CD4-positive, alpha-beta T cell treated with Interleukin-6 at 100 ng/mL for 8 hours (primary cell): ENCODE measurements at regions not wholly inside any gene's neighbourhood (a gene's known extent, or its start where the extent isn't known, plus 50 kb on each side); places are given as distances from the start of the nearest gene placed in this dataset.
"Not testable (repeated sequence)": the region's sequence is repeated elsewhere in the genome, so short reads cannot be mapped to it uniquely, and the experiment has no call there.

Source experiments
- DNase-seq: peaks from one replicate; pipeline ENCODE4 v3.0.0-alpha.2; 2020; ENCODE audit warnings: mixed read lengths, low spot score

- DNase-seq = no peak
Observed at GRCh38 chr5:88666761-88667495, 216.1 kb downstream of the MEF2C start.

DNA sequence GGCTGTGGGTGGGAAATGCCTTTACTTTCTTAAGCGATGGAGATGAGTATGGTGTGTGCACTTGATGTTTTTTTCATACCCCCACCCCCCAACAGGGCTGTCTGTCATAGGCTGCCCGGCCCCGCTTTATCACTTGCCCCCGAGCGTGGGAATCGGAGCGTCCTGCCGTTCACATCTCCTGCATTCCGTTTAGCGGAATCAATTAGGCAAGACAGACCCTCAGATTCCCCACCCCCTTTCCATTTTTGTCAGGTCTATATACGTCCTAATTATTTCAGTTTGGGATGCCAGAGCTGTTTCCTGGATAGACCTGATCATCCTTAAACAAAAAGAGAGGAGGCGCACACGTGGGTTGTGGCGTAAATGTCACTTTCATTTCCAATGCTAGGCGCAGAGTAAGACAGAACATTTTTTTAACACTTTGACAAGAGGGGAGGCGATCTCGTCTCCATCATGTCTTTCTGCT, 217.2 kb downstream of the MEF2C start:
- DNase-seq = no peak

DNA sequence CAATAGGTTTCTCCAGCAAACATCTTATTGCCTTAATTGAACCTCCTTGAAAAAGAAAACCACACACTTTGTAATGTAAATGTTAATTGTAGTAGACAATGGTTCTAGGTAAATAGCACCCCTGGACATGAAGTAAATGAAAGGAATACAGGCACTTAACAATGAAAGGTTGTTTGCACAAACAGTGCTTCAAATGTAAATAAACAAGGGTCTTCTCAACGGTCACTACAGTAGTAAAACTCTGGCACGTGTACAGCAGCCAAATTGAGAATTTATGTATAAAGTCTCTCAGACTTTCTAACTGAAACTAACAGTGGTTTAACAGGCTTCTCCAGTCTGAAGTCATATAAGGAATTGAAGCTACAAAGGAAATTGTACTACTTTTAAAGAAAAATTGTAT, 218.3 kb downstream of the MEF2C start:
- no peak for DNase-seq

DNA sequence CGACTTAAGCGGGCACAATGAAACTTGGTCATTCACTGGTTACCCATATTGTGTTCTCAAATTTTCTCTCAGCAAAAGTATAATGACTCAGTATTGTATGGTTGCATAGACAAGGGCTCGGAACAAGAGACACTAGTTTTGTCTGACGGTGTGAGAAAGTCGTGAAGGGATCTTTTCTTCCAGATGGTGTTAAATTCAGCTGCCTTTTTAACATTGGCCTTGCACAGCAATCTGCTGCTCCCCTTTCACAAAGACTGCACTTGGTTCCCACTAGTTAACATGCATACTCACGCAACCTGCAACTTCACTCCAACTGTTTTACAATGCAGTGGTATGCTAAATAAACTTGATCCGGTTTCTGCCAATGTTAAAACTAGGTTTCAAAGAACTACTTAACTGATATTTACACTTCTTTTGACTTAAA, 219.2 kb downstream of the MEF2C start:
- no peak for DNase-seq

GRCh38 chr5:88662846-88663245, 220.1 kb downstream of the MEF2C start:
- no peak for DNase-seq

GRCh38 chr5:88661806-88662207, 221.2 kb downstream of the MEF2C start:
- DNase-seq = no peak

DNA sequence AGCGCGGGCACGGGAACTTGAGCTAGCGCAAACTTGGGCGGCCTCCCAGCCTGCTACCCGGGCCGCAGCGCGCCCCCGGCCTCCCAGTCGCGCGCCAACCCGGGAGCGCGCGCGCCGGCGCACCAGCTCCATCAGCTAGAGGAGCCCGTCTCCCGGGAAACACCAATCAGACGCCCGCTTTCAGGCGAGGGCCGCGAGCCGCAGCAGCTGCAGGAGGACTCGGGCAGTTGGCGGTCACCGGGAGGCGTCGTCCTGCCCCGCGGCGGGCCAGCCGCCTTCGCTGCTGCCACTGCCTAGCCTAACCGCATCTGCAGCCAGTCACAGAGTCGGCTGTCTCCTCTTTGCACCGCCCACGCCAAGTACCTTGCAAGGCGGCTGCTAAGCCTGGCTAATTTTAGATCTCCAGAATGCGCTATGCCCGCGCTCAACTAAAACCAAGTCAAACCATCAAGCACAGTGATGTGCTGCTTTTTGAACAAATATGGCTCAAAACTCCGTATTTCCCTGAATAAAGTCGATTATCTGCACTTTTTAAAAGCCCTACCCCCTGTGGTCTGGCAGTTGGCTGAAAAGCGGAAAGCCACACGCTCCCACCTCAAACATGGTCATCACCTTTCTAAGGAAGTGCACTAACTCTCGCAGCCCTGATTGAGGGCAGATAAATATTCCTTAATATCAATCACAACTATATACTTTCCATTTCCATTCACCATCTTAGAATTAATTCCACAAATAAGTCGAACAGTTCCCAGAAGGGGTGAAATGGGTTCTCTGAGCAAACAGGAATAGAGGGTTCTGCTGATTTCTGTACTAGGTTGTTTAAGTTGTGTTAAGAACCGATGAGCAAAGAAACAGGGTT, 221.8 kb downstream of the MEF2C start:
- DNase-seq = no peak

DNA sequence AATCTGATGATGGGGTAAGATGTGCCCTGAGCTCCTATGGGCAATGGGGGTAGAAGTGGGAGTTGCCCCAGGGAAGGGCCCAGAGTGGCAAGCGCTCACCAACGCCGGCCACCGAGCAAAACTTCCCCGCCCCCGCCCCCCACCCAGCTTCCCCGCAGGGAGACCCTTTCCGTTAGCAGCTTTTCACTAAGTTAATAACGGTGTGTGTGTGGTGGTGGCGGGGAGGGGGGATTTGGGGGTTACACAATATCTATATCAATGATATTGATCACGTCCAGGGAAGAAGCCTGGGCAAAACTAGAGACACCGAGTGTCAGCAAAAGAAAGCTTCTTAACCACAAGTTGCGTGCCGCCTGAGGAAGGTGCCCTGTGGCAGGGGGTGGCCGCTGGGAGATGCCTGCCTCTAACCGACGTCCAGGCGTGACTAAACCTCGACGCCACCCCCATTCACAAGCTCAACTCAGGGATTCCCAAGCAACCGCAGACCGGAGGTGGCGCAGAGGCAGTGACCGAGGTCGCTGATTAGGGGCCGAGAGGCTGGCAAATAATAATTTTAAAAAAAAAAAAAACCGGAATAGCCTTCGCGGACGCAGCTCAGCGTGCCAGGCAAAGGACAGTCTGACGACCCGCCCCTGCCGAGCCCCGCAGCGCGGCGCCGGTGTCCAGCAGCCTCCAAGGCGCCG, 222.6 kb downstream of the MEF2C start:
- no peak for DNase-seq

- no peak for DNase-seq
Observed at GRCh38 chr5:88659529-88660263, 223.3 kb downstream of the MEF2C start.

DNA sequence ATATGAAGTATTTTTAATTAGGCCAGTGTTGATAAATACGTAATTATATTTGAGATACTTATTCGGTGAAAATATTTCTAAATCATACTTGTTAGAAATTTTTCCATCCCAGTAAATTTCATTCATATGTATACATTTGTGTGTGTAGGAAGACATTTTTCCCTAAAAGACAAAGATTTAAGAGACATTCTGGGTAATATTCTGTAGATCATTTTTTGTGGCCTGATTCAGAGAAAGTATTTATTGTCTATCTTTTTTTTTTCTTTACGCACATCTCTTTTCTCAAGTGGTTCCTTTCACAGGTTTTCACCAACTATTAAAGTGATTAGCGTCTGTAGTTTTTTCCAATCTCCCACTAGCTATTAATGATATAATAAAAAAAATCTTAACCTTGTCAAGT, 224.1 kb downstream of the MEF2C start:
- DNase-seq = no peak

- DNase-seq = no peak
Observed at GRCh38 chr5:88657906-88658775, 224.8 kb downstream of the MEF2C start.

DNA sequence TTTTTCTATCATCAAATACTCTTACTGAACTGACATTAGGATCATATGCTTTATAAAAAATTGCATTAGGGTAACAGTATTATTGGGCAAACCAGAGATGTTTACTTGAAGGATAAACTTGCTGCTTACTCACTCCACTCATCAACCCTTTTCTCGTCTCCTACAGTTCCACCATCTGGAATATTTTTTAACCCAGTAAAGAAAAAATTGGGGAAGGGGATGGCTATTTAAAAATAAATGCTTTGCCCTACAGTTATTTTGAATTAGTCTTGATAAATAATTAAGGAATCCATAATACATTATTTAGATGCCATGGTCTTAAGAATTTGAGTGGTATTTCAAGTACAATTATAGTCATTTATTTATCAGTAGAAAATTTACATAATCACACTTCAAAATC, 225.8 kb downstream of the MEF2C start:
- DNase-seq = no peak

GRCh38 chr5:88656221-88656950, 226.6 kb downstream of the MEF2C start:
- DNase-seq = no peak

DNA sequence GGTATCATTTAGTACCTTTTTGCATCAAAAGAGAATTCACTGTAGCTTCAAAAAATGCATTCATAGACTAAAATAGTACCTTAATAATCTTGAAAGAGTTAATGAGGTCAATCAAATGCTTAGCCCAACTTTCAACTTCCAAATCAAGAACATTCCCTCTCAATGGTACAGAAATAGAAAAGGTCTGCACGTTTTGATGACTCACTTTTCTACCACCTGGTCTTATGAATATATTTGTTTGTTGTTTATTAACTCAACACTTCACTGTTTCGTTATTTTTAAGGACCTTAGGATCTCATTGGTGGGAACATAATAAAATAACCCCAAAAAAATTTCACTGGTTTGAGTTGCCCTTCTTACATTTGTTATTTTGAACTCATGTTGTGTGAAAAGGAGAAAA, 229.5 kb downstream of the MEF2C start:
- DNase-seq = no peak

DNA sequence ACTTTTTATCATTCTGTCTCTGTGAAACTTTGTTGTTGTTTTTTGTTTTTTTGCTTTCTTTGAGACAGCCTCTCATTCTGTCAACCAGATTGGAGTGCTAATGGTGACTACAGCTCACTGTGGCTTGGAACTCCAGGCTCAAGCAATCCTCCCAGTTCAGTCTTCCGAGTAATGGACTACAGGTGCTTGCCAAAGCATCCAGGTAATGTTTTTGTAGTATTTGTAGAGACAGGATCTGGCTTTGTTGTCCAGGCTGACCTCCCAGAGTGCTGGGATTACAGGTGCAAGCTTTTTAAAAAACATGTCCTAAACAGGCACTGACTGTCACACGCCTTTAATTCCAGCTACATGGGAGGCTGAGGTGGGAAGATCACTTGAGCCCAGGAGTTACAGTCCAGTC, 235.1 kb downstream of the MEF2C start:
- no peak for DNase-seq

- no peak for DNase-seq
Observed at GRCh38 chr5:88646866-88647265, 236.1 kb downstream of the MEF2C start.

- DNase-seq = no peak
Observed at GRCh38 chr5:88644676-88645075, 238.3 kb downstream of the MEF2C start.

- DNase-seq = no peak
Observed at GRCh38 chr5:88643315-88643714, 239.7 kb downstream of the MEF2C start.

GRCh38 chr5:88634014-88634413, 249.0 kb downstream of the MEF2C start:
- DNase-seq = no peak

- not testable (repeated sequence) for DNase-seq
Observed at GRCh38 chr5:88622890-88623289, 260.1 kb downstream of the MEF2C start.
